Hypothalamus (tissue), 51 donors: ENCODE measurements at regions not wholly inside any gene's neighbourhood (a gene's known extent, or its start where the extent isn't known, plus 50 kb on each side); places are given as distances from the start of the nearest gene placed in this dataset.
"Not testable (repeated sequence)": the region's sequence is repeated elsewhere in the genome, so short reads cannot be mapped to it uniquely, and the experiment has no call there.

Experiments used
- DNase-seq, 51 donors: peaks; one replicate each; lab custom pipeline; 2025; lab: John Stamatoyannopoulos, UW

- no peak for DNase-seq
Measured at GRCh38 chr1:105072446-105072845, 1322.7 kb downstream of the AMY1C start.

GRCh38 chr1:105072850-105073249 is 1323.2 kb downstream of the AMY1C start:
- no peak for DNase-seq

GRCh38 chr1:105073660-105074059 is 1324.0 kb downstream of the AMY1C start:
- no peak for DNase-seq

- no peak for DNase-seq
Measured at GRCh38 chr1:105083611-105084010, 1333.9 kb downstream of the AMY1C start.

GRCh38 chr1:105087506-105087905 is 1337.8 kb downstream of the AMY1C start:
- no peak for DNase-seq

GRCh38 chr1:105088166-105088565 is 1338.5 kb downstream of the AMY1C start:
- no peak for DNase-seq

GRCh38 chr1:105093893-105094292 is 1344.2 kb downstream of the AMY1C start:
- not testable (repeated sequence) for DNase-seq

- DNase-seq = no peak
Measured at GRCh38 chr1:105100102-105100501, 1350.4 kb downstream of the AMY1C start.

GRCh38 chr1:105101261-105101660 is 1351.6 kb downstream of the AMY1C start:
- DNase-seq = no peak

GRCh38 chr1:105102371-105102770 is 1352.7 kb downstream of the AMY1C start:
- DNase-seq = no peak

GRCh38 chr1:105122041-105122440 is 1372.3 kb downstream of the AMY1C start:
- no peak for DNase-seq

GRCh38 chr1:105137543-105138457 is 1388.1 kb downstream of the AMY1C start:
- no peak for DNase-seq

- DNase-seq = no peak
Measured at GRCh38 chr1:105138458-105138893, 1388.8 kb downstream of the AMY1C start.

GRCh38 chr1:105172788-105173187 is 1423.1 kb downstream of the AMY1C start:
- no peak for DNase-seq

- DNase-seq = no peak
Measured at GRCh38 chr1:105180789-105181188, 1431.1 kb downstream of the AMY1C start.

GRCh38 chr1:105204836-105205371 is 1455.2 kb downstream of the AMY1C start:
- DNase-seq = no peak

- no peak for DNase-seq
Measured at GRCh38 chr1:105208581-105208980, 1458.9 kb downstream of the AMY1C start.

- no peak for DNase-seq
Measured at GRCh38 chr1:105210747-105211146, 1461.0 kb downstream of the AMY1C start.

- no peak for DNase-seq
Measured at GRCh38 chr1:105231378-105231777, 1481.7 kb downstream of the AMY1C start.

- no peak for DNase-seq
Measured at GRCh38 chr1:105243411-105243810, 1493.7 kb downstream of the AMY1C start.

GRCh38 chr1:105243969-105244368 is 1494.3 kb downstream of the AMY1C start:
- no peak for DNase-seq

- DNase-seq = no peak
Measured at GRCh38 chr1:105254906-105255305, 1505.2 kb downstream of the AMY1C start.
